ENCODE measurements at regions not wholly inside any gene's neighbourhood (a gene's known extent, or its start where the extent isn't known, plus 50 kb on each side); places are given as distances from the start of the nearest gene placed in this dataset.

- TF ChIP-seq REST (IDR thresholded peaks at IDR 0.05; ENCODE audit: insufficient read depth in 1 of 2, low read depth in 2 of 2, low read length in 2 of 2) (no peak), TAF1 (IDR thresholded peaks at IDR 0.05; ENCODE audit: borderline replicate concordance, insufficient read depth, low read length) (no peak), POLR2AphosphoS5 (IDR thresholded peaks at IDR 0.05; ENCODE audit: low read depth, low read length) (no peak), SIN3A (IDR thresholded peaks at IDR 0.05; ENCODE audit: borderline replicate concordance, insufficient read depth, low read length) (no peak), FOXP2 (optimal IDR thresholded peaks at IDR 0.05; ENCODE audit: borderline replicate concordance, extremely low read depth, extremely low read length, insufficient read depth) (no peak)
These were observed 928.1 kb downstream of the TUSC7 start for GRCh38 chr3:117637666-117638065.

- TF ChIP-seq REST (IDR thresholded peaks at IDR 0.05; ENCODE audit: insufficient read depth in 1 of 2, low read depth in 2 of 2, low read length in 2 of 2), result no peak
These were observed 934.6 kb downstream of the TUSC7 start for GRCh38 chr3:117644203-117644602.

GRCh38 chr3:117645561-117646242 lies 936.1 kb downstream of the TUSC7 start:
- no peak for TF ChIP-seq POLR2AphosphoS5 (IDR thresholded peaks at IDR 0.05; ENCODE audit: low read depth, low read length)
- TF ChIP-seq TAF1 (IDR thresholded peaks at IDR 0.05; ENCODE audit: borderline replicate concordance, insufficient read depth, low read length), result no peak
- no peak for TF ChIP-seq FOXP2 (optimal IDR thresholded peaks at IDR 0.05; ENCODE audit: borderline replicate concordance, extremely low read depth, extremely low read length, insufficient read depth)
- no peak for TF ChIP-seq REST (IDR thresholded peaks at IDR 0.05; ENCODE audit: insufficient read depth in 1 of 2, low read depth in 2 of 2, low read length in 2 of 2)

GRCh38 chr3:117647435-117647834 lies 937.9 kb downstream of the TUSC7 start:
- TF ChIP-seq SIN3A (IDR thresholded peaks at IDR 0.05; ENCODE audit: borderline replicate concordance, insufficient read depth, low read length) (no peak), REST (IDR thresholded peaks at IDR 0.05; ENCODE audit: insufficient read depth in 1 of 2, low read depth in 2 of 2, low read length in 2 of 2) (no peak), POLR2AphosphoS5 (IDR thresholded peaks at IDR 0.05; ENCODE audit: low read depth, low read length) (no peak), FOXP2 (optimal IDR thresholded peaks at IDR 0.05; ENCODE audit: borderline replicate concordance, extremely low read depth, extremely low read length, insufficient read depth) (no peak), TAF1 (IDR thresholded peaks at IDR 0.05; ENCODE audit: borderline replicate concordance, insufficient read depth, low read length) (no peak)

GRCh38 chr3:117651246-117651645 lies 941.7 kb downstream of the TUSC7 start:
- TF ChIP-seq TAF1 (IDR thresholded peaks at IDR 0.05; ENCODE audit: borderline replicate concordance, insufficient read depth, low read length), result no peak
- no peak for TF ChIP-seq FOXP2 (optimal IDR thresholded peaks at IDR 0.05; ENCODE audit: borderline replicate concordance, extremely low read depth, extremely low read length, insufficient read depth)
- TF ChIP-seq POLR2AphosphoS5 (IDR thresholded peaks at IDR 0.05; ENCODE audit: low read depth, low read length), result no peak

Data from PFSK-1 (cell line).